KMS-11 (cell line): ENCODE measurements at regions not wholly inside any gene's neighbourhood (a gene's known extent, or its start where the extent isn't known, plus 50 kb on each side); places are given as distances from the start of the nearest gene placed in this dataset.

ENCODE experiments used
- H2AFZ ChIP-seq: fragments of 200-600 bp; sonication (generic); 2 replicates; pipeline ENCODE4 v1.6.1; 2016; ENCODE audit warnings: antibody characterized with exemption, mixed run types, low read depth
- H3K27ac ChIP-seq: fragments of 200-600 bp; sonication (generic); 2 replicates; pipeline ENCODE4 v1.6.1; 2016; ENCODE audit warnings: mild to moderate bottlenecking, mixed run types
- H3K27me3 ChIP-seq: fragments of 200-600 bp; sonication (generic); 2 replicates; pipeline ENCODE4 v1.6.1; 2017; ENCODE audit warnings: mild to moderate bottlenecking, low read depth, mixed run types, moderate library complexity; ENCODE audit not compliant: insufficient read depth
- H3K36me3 ChIP-seq: fragments of 200-600 bp; sonication (generic); 2 replicates; pipeline ENCODE4 v1.6.1; 2017; ENCODE audit warnings: mild to moderate bottlenecking, mixed run types; ENCODE audit not compliant: insufficient read depth
- H3K4me1 ChIP-seq: fragments of 200-600 bp; sonication (generic); 2 replicates; pipeline ENCODE4 v1.6.1; 2016; ENCODE audit warnings: mild to moderate bottlenecking, low read depth, mixed run types; ENCODE audit not compliant: poor library complexity, severe bottlenecking
- H3K4me2 ChIP-seq: fragments of 200-600 bp; sonication (generic); 2 replicates; pipeline ENCODE4 v1.7.0; 2016; ENCODE audit warnings: mild to moderate bottlenecking, mixed run types
- H3K4me3 ChIP-seq: fragments of 200-600 bp; sonication (generic); IDR thresholded peaks from 2 replicates; pipeline ENCODE4 v1.6.1; 2017; ENCODE audit warnings: low read depth, low read length, mixed read lengths; ENCODE audit not compliant: insufficient read depth
- H3K79me2 ChIP-seq: fragments of 200-600 bp; sonication (generic); 2 replicates; pipeline ENCODE4 v1.6.1; 2016; ENCODE audit warnings: low read depth, mixed run types; ENCODE audit not compliant: insufficient read depth
- H3K9ac ChIP-seq: fragments of 200-600 bp; sonication (generic); 2 replicates; pipeline ENCODE4 v1.6.1; 2016; ENCODE audit warnings: mild to moderate bottlenecking, mixed run types
- H4K20me1 ChIP-seq: fragments of 200-600 bp; sonication (generic); 2 replicates; pipeline ENCODE4 v1.6.1; 2016; ENCODE audit warnings: mild to moderate bottlenecking, mixed run types; ENCODE audit not compliant: insufficient read depth
- TF ChIP-seq, protein P1 (sequence below): fragments of 200-600 bp; sonication (generic); conservative IDR thresholded peaks from 2 replicates; pipeline ENCODE4 v1.6.1; 2017; ENCODE audit warnings: low read depth, mild to moderate bottlenecking, antibody characterized with exemption, low read length, moderate library complexity, mixed read lengths

DNA sequence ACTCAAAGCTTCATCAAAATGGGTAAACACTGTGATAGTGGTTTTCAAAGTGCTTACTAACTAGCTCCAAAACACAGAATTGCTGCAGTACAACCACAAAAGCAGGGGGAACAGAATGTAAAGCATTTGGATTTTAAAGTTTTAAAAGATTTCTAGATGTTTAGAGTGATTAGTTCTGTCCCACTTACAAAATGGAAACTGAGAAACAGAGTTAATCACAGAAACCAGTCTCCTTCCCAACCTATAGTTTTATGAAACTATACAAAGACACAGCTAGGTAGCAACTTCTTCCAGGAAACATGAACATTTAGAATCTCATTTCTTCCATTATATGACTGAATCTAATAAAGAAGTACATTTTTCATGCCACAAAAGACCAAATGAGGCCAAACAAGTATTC lies 73.8 kb upstream of the HNRNPA3 start:
- Histone ChIP-seq H3K4me2 (peak overlapping the region; percentile 33), H3K79me2 (no peaks in the 10 kb centered on the region), H3K36me3 (no peaks in the 10 kb centered on the region), H4K20me1 (no peaks in the 10 kb centered on the region), H3K27me3 (no peaks in the 10 kb centered on the region), H2AFZ (peak overlapping the region; percentile 20), H3K4me1 (peaks cover 33% of the 10 kb centered on the region), H3K9ac (peak overlapping the region; percentile 1; the same call in 1 of the 2 replicates), H3K27ac (peak overlapping the region; percentile 32), H3K4me3 (no peak overlapping the region)
- TF ChIP-seq, protein P1, sequence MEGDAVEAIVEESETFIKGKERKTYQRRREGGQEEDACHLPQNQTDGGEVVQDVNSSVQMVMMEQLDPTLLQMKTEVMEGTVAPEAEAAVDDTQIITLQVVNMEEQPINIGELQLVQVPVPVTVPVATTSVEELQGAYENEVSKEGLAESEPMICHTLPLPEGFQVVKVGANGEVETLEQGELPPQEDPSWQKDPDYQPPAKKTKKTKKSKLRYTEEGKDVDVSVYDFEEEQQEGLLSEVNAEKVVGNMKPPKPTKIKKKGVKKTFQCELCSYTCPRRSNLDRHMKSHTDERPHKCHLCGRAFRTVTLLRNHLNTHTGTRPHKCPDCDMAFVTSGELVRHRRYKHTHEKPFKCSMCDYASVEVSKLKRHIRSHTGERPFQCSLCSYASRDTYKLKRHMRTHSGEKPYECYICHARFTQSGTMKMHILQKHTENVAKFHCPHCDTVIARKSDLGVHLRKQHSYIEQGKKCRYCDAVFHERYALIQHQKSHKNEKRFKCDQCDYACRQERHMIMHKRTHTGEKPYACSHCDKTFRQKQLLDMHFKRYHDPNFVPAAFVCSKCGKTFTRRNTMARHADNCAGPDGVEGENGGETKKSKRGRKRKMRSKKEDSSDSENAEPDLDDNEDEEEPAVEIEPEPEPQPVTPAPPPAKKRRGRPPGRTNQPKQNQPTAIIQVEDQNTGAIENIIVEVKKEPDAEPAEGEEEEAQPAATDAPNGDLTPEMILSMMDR: no peak

DNA sequence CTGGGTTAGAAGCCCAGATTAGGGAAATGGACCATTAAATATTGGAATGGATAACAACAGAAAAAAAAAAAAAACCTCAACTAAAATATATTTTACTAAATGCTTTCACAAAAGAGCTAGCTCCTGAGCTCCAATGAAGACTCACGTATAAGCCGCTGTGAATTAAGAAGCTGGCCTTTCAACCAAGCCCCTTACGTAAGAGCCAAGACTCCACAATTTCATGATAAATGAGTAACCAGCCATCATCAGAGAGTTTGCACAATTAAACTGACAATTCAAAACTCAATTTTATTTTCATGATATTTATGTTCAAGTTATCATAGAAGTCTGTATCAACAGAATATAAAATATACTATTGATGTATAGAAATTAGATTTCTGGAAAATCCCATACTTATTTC lies 70.7 kb upstream of the HNRNPA3 start:
- H3K9ac ChIP-seq: no peak overlapping the region
- H4K20me1 ChIP-seq: no peaks in the 10 kb centered on the region
- no peak overlapping the region for H3K27ac ChIP-seq
- H3K27me3 ChIP-seq: no peaks in the 10 kb centered on the region
- H3K4me2 ChIP-seq: no peak overlapping the region
- no peak overlapping the region for H2AFZ ChIP-seq
- H3K4me1 ChIP-seq: peaks cover 36% of the 10 kb centered on the region
- no peaks in the 10 kb centered on the region for H3K79me2 ChIP-seq
- TF ChIP-seq, protein P1: no peak
- H3K36me3 ChIP-seq: no peaks in the 10 kb centered on the region
- no peak overlapping the region for H3K4me3 ChIP-seq

DNA sequence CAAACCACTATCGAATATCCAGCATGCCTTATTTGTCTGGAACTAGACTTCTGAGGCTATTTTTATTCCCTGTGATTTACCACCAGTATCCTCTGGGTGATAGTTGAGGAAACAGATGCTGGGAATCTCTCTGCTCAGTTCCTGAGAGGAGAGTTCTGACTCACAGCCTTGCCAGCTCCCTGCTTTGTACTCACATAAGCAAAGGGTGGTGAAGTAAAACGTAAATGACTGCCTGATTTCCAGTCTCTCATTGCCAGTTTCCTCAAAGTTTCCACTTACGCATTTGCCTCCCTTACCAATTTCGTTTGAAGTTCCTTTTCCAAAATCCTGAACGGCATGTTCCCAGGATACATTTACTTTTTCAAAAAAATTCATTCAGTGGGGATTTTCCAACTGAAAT lies 69.2 kb upstream of the HNRNPA3 start:
- Histone ChIP-seq H4K20me1 (no peaks in the 10 kb centered on the region), H2AFZ (no peak overlapping the region), H3K79me2 (no peaks in the 10 kb centered on the region), H3K4me2 (no peak overlapping the region), H3K9ac (no peak overlapping the region), H3K27me3 (no peaks in the 10 kb centered on the region), H3K36me3 (no peaks in the 10 kb centered on the region), H3K4me1 (peaks cover 37% of the 10 kb centered on the region), H3K27ac (no peak overlapping the region), H3K4me3 (no peak overlapping the region)
- TF ChIP-seq, protein P1: no peak

DNA sequence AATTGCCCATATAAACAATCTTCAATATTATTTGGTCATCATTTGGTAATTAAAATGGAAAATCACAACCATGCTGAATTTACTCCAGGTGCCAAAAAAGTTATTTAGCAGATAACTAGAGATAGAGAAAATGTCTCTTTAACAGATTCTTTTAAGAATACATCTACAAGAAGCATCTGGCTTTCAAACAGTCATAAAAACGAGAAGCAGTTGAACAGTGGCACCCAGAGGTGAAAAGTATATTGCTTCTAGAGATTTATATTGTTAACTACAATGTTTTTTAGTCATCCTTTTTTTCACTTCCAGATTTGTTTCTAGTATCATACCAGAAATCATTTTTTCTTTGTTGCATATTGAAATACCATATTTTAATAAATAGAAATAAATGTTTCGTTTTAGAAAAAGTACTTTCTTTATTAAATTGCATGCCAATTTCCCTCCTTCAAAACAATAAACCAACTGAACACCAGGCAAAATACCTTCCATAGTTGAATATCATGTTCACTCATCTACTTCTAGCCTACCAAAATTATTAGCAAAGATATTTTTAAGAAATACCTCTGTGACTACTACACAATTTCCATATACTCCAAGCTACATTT lies 65.4 kb upstream of the HNRNPA3 start:
- Histone ChIP-seq H3K27ac (no peak overlapping the region), H2AFZ (no peak overlapping the region), H3K4me3 (no peak overlapping the region), H3K4me2 (no peak overlapping the region; the same call in 1 of the 2 replicates), H3K9ac (no peak overlapping the region), H3K79me2 (no peaks in the 10 kb centered on the region), H3K27me3 (no peaks in the 10 kb centered on the region), H3K36me3 (no peaks in the 10 kb centered on the region), H3K4me1 (peaks cover 49% of the 10 kb centered on the region), H4K20me1 (no peaks in the 10 kb centered on the region)
- TF ChIP-seq, protein P1: peak; percentile 76
